Breast epithelium (tissue), 3 donors: ENCODE measurements at regions not wholly inside any gene's neighbourhood (a gene's known extent, or its start where the extent isn't known, plus 50 kb on each side); places are given as distances from the start of the nearest gene placed in this dataset.

Source experiments
- POLR2A ChIP-seq: fragments of 450-650 bp; IDR thresholded peaks from one replicate; pipeline ENCODE4 v1.6.1; 2016; ENCODE audit warnings: antibody characterized with exemption, mild to moderate bottlenecking, moderate library complexity
- POLR2AphosphoS5 ChIP-seq, 3 donors: sonication (generic); formaldehyde crosslinking; IDR thresholded peaks; one replicate each; pipeline ENCODE4 v1.6.1; 2017; ENCODE audit warnings: antibody characterized with exemption in 3 of 3
- TF ChIP-seq, protein P1 (sequence below), 3 donors: fragments of 450-650 bp; IDR thresholded peaks; one replicate each; pipeline ENCODE4 v1.5.1; 2016 to 2017; ENCODE audit warnings: antibody characterized with exemption in 3 of 3, mild to moderate bottlenecking in 3 of 3, moderate library complexity in 3 of 3

DNA sequence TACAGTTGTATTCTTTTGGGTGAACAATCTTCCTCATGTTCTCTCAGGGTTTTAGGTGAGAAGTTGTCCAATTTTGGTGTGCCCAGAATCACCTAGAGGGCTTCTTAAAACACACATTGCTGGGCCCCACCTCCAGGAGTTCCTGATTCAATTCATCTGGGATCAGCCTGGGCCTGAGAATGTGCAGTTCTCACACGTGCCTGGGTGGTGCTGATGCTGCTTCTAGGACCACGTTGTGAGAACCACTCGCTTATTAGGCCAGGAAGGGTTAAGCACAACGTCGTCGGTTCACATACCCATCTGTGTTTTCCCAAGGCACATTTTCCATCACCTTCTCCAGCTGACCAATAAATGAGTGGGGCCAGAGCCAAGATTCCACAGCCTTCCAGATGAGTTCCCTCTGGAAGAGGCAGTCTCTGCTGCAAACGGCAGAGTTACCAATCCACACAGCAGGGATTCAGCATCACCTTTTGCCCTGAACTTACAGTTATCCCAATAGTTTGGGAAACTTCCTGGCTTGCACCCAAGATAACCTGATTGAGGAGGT is 277.7 kb upstream of the HNRNPA3 start:
- TF ChIP-seq, protein P1, sequence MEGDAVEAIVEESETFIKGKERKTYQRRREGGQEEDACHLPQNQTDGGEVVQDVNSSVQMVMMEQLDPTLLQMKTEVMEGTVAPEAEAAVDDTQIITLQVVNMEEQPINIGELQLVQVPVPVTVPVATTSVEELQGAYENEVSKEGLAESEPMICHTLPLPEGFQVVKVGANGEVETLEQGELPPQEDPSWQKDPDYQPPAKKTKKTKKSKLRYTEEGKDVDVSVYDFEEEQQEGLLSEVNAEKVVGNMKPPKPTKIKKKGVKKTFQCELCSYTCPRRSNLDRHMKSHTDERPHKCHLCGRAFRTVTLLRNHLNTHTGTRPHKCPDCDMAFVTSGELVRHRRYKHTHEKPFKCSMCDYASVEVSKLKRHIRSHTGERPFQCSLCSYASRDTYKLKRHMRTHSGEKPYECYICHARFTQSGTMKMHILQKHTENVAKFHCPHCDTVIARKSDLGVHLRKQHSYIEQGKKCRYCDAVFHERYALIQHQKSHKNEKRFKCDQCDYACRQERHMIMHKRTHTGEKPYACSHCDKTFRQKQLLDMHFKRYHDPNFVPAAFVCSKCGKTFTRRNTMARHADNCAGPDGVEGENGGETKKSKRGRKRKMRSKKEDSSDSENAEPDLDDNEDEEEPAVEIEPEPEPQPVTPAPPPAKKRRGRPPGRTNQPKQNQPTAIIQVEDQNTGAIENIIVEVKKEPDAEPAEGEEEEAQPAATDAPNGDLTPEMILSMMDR (IDR thresholded peaks at IDR 0.05) = no peak
- TF ChIP-seq POLR2A (no peak), POLR2AphosphoS5 (IDR thresholded peaks at IDR 0.05) (no peak)
